ENCODE measurements at regions not wholly inside any gene's neighbourhood (a gene's known extent, or its start where the extent isn't known, plus 50 kb on each side); places are given as distances from the start of the nearest gene placed in this dataset.
"Not testable (repeated sequence)": the region's sequence is repeated elsewhere in the genome, so short reads cannot be mapped to it uniquely, and the experiment has no call there.

GRCh38 chr16:18263046-18263445 lies 73.5 kb downstream of the NPIPA8 start:
- in situ Hi-C loops (cut with MboI; ENCODE audit: low sequenced_read_pairs, unreplicated experiment); DNase-seq (ENCODE audit: low spot score): not testable (repeated sequence)

GRCh38 chr16:18261848-18262247 lies 74.7 kb downstream of the NPIPA8 start:
- in situ Hi-C loops (cut with MboI; ENCODE audit: low sequenced_read_pairs, unreplicated experiment); DNase-seq (ENCODE audit: low spot score): not testable (repeated sequence)

- DNase-seq (ENCODE audit: low spot score); in situ Hi-C loops (cut with MboI; ENCODE audit: low sequenced_read_pairs, unreplicated experiment): not testable (repeated sequence)
These were observed 76.9 kb downstream of the NPIPA8 start for GRCh38 chr16:18259496-18260176.

- DNase-seq (ENCODE audit: low spot score); in situ Hi-C loops (cut with MboI; ENCODE audit: low sequenced_read_pairs, unreplicated experiment): not testable (repeated sequence)
These were observed 83.6 kb downstream of the NPIPA8 start for GRCh38 chr16:18252943-18253342.

GRCh38 chr16:18230505-18230904 lies 106.0 kb downstream of the NPIPA8 start:
- DNase-seq (ENCODE audit: low spot score); in situ Hi-C loops (cut with MboI; ENCODE audit: low sequenced_read_pairs, unreplicated experiment): not testable (repeated sequence)

GRCh38 chr16:18222054-18223009 lies 114.2 kb downstream of the NPIPA8 start:
- in situ Hi-C loops (cut with MboI; ENCODE audit: low sequenced_read_pairs, unreplicated experiment), result not testable (repeated sequence)

GRCh38 chr16:18217741-18218140 lies 118.8 kb downstream of the NPIPA8 start:
- in situ Hi-C loops (cut with MboI; ENCODE audit: low sequenced_read_pairs, unreplicated experiment); DNase-seq (ENCODE audit: low spot score): not testable (repeated sequence)

More at GRCh38 chr16:18222054-18223009, 114.2 kb downstream of the NPIPA8 start:
- DNase-seq (ENCODE audit: low spot score), result not testable (repeated sequence)

GRCh38 chr16:18216814-18217213 lies 119.7 kb downstream of the NPIPA8 start:
- in situ Hi-C loops (cut with MboI; ENCODE audit: low sequenced_read_pairs, unreplicated experiment); DNase-seq (ENCODE audit: low spot score): not testable (repeated sequence)

GRCh38 chr16:18213810-18214209 lies 122.7 kb downstream of the NPIPA8 start:
- in situ Hi-C loops (cut with MboI; ENCODE audit: low sequenced_read_pairs, unreplicated experiment); DNase-seq (ENCODE audit: low spot score): not testable (repeated sequence)

GRCh38 chr16:18211505-18211904 lies 125.0 kb downstream of the NPIPA8 start:
- in situ Hi-C loops (cut with MboI; ENCODE audit: low sequenced_read_pairs, unreplicated experiment); DNase-seq (ENCODE audit: low spot score): not testable (repeated sequence)

- DNase-seq (ENCODE audit: low spot score); in situ Hi-C loops (cut with MboI; ENCODE audit: low sequenced_read_pairs, unreplicated experiment): not testable (repeated sequence)
These were observed 131.8 kb downstream of the NPIPA8 start for GRCh38 chr16:18204786-18205185.

GRCh38 chr16:18204309-18204708 lies 132.2 kb downstream of the NPIPA8 start:
- DNase-seq (ENCODE audit: low spot score); in situ Hi-C loops (cut with MboI; ENCODE audit: low sequenced_read_pairs, unreplicated experiment): not testable (repeated sequence)

- DNase-seq (ENCODE audit: low spot score); in situ Hi-C loops (cut with MboI; ENCODE audit: low sequenced_read_pairs, unreplicated experiment): not testable (repeated sequence)
These were observed 135.0 kb downstream of the NPIPA8 start for GRCh38 chr16:18201511-18201910.

GRCh38 chr16:18192389-18192788 lies 144.1 kb downstream of the NPIPA8 start:
- in situ Hi-C loops (cut with MboI; ENCODE audit: low sequenced_read_pairs, unreplicated experiment); DNase-seq (ENCODE audit: low spot score): not testable (repeated sequence)

- in situ Hi-C loops (cut with MboI; ENCODE audit: low sequenced_read_pairs, unreplicated experiment); DNase-seq (ENCODE audit: low spot score): not testable (repeated sequence)
These were observed 146.4 kb downstream of the NPIPA8 start for GRCh38 chr16:18190179-18190578.

GRCh38 chr16:18184755-18185154 lies 151.8 kb downstream of the NPIPA8 start:
- in situ Hi-C loops (cut with MboI; ENCODE audit: low sequenced_read_pairs, unreplicated experiment); DNase-seq (ENCODE audit: low spot score): not testable (repeated sequence)

GRCh38 chr16:18181028-18181427 lies 155.5 kb downstream of the NPIPA8 start:
- in situ Hi-C loops (cut with MboI; ENCODE audit: low sequenced_read_pairs, unreplicated experiment), result not testable (repeated sequence)

GRCh38 chr16:18173945-18174497 lies 162.5 kb downstream of the NPIPA8 start:
- in situ Hi-C loops (cut with MboI; ENCODE audit: low sequenced_read_pairs, unreplicated experiment); DNase-seq (ENCODE audit: low spot score): not testable (repeated sequence)

More at GRCh38 chr16:18181028-18181427, 155.5 kb downstream of the NPIPA8 start:
- not testable (repeated sequence) for DNase-seq (ENCODE audit: low spot score)

- in situ Hi-C loops (cut with MboI; ENCODE audit: low sequenced_read_pairs, unreplicated experiment); DNase-seq (ENCODE audit: low spot score): not testable (repeated sequence)
These were observed 174.2 kb downstream of the NPIPA8 start for GRCh38 chr16:18162293-18162692.

Data from GM13976 (cell line).